ENCODE measurements at regions not wholly inside any gene's neighbourhood (a gene's known extent, or its start where the extent isn't known, plus 50 kb on each side); places are given as distances from the start of the nearest gene placed in this dataset.

DNA sequence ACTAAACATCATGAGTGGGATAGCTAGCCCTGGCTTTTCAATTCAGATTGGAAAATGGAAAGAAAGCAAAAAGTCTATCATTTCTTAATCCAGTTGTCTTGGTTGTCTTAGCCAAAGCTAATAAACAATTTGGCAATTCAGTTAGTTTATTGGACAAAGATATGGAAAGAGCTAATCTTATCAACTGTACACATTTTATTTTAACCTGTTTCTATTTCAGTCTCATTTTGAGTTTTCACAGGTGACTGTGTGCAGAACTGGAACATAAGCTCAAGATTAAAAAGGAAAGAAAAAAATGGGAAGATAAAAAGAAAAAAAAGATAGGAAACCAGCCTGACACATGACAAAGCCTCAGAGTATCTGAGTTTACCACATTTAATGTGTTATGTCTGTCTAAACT is 642.6 kb downstream of the SQOR start:
- TF ChIP-seq CTCF (IDR thresholded peaks at IDR 0.05), result no peak
- no peak overlapping the region for H3K4me2 ChIP-seq (replicated peaks; ENCODE audit: low read depth, low read length, poor library complexity, severe bottlenecking)
- no peak overlapping the region for H3K9ac ChIP-seq (ENCODE audit: low read length)
- no peaks in the 10 kb centered on the region for H4K20me1 ChIP-seq (ENCODE audit: control insufficient read depth, insufficient read depth, low read length, poor library complexity, severe bottlenecking)
- Mint-ChIP-seq H3K9me3 (ENCODE audit: insufficient read depth) (peaks cover 2% of the 10 kb centered on the region), H3K4me1 (no peaks in the 10 kb centered on the region), H3K27ac (no peak overlapping the region), H3K27me3 (no peaks in the 10 kb centered on the region), H3K4me3 (no peak overlapping the region)
- H3K27ac ChIP-seq (ENCODE audit: low read length in 2 of 2), result no peak overlapping the region
- ChIA-PET POLR2A (no interaction called here), CTCF (no interaction called here)
- DNase-seq (no peak), ATAC-seq (ENCODE audit: low read depth) (no peak)
- H3K36me3 ChIP-seq (replicated peaks in 1 of 2; ENCODE audit: control extremely low read depth in 1 of 2, control insufficient read depth in 1 of 2, extremely low read depth in 1 of 2, insufficient read depth in 2 of 2, low read length in 1 of 2), result no peaks in the 10 kb centered on the region
- H3K79me2 ChIP-seq (ENCODE audit: control insufficient read depth, insufficient read depth, low read length), result no peaks in the 10 kb centered on the region
- no peak overlapping the region for H3K4me3 ChIP-seq (ENCODE audit: control extremely low read depth in 1 of 5, extremely low read depth in 1 of 5, insufficient read depth in 1 of 5, low read depth in 2 of 5, low read length in 4 of 5)
- H3K9me3 ChIP-seq (ENCODE audit: control extremely low read depth in 1 of 3, control insufficient read depth in 2 of 3, insufficient read depth in 1 of 3, low read length in 2 of 3), result no peaks in the 10 kb centered on the region
- H3K27me3 ChIP-seq (replicated peaks in 1 of 4; ENCODE audit: control extremely low read depth in 1 of 4, control insufficient read depth in 3 of 4, insufficient read depth in 4 of 4, low read length in 3 of 4), result no peaks in the 10 kb centered on the region
- no peaks in the 10 kb centered on the region for H3K4me1 ChIP-seq (ENCODE audit: control insufficient read depth in 2 of 2, insufficient read depth in 2 of 2, low read length in 2 of 2)
- no peak overlapping the region for H2AFZ ChIP-seq (ENCODE audit: insufficient read depth, low read depth, low read length, poor library complexity, severe bottlenecking)
- intact Hi-C loops (cut with micrococcal nuclease), result no loop called here

GRCh38 chr15:46278062-46278461 is 643.2 kb downstream of the SQOR start:
- H3K4me2 ChIP-seq (replicated peaks; ENCODE audit: low read depth, low read length, poor library complexity, severe bottlenecking), result no peak overlapping the region
- H3K27me3 ChIP-seq (replicated peaks in 1 of 4; ENCODE audit: control extremely low read depth in 1 of 4, control insufficient read depth in 3 of 4, insufficient read depth in 4 of 4, low read length in 3 of 4), result no peaks in the 10 kb centered on the region
- H3K4me1 ChIP-seq (ENCODE audit: control insufficient read depth in 2 of 2, insufficient read depth in 2 of 2, low read length in 2 of 2), result no peaks in the 10 kb centered on the region
- ChIA-PET POLR2A (no interaction called here), CTCF (no interaction called here)
- H3K9me3 ChIP-seq (ENCODE audit: control extremely low read depth in 1 of 3, control insufficient read depth in 2 of 3, insufficient read depth in 1 of 3, low read length in 2 of 3), result no peaks in the 10 kb centered on the region
- ATAC-seq (ENCODE audit: low read depth) (no peak), DNase-seq (no peak)
- H4K20me1 ChIP-seq (ENCODE audit: control insufficient read depth, insufficient read depth, low read length, poor library complexity, severe bottlenecking), result no peaks in the 10 kb centered on the region
- no peaks in the 10 kb centered on the region for H3K36me3 ChIP-seq (replicated peaks in 1 of 2; ENCODE audit: control extremely low read depth in 1 of 2, control insufficient read depth in 1 of 2, extremely low read depth in 1 of 2, insufficient read depth in 2 of 2, low read length in 1 of 2)
- WGBS (ENCODE audit: insufficient coverage), result 97% methylated on average over 4 of the region's 5 CpGs
- intact Hi-C loops (cut with micrococcal nuclease), result no loop called here
- Mint-ChIP-seq H3K27ac (no peak overlapping the region), H3K4me1 (no peaks in the 10 kb centered on the region), H3K9me3 (ENCODE audit: insufficient read depth) (no peaks in the 10 kb centered on the region), H3K4me3 (no peak overlapping the region), H3K27me3 (no peaks in the 10 kb centered on the region)
- no peak overlapping the region for H3K9ac ChIP-seq (ENCODE audit: low read length)
- no peaks in the 10 kb centered on the region for H3K79me2 ChIP-seq (ENCODE audit: control insufficient read depth, insufficient read depth, low read length)
- TF ChIP-seq EZH2 (IDR thresholded peaks at IDR 0.05; ENCODE audit: borderline replicate concordance, insufficient read depth, low read depth, low read length, poor library complexity, severe bottlenecking) (no peak), CTCF (IDR thresholded peaks at IDR 0.05) (no peak)
- no peak overlapping the region for H3K27ac ChIP-seq (ENCODE audit: low read length in 2 of 2)
- no peak overlapping the region for H3K4me3 ChIP-seq (ENCODE audit: control extremely low read depth in 1 of 5, extremely low read depth in 1 of 5, insufficient read depth in 1 of 5, low read depth in 2 of 5, low read length in 4 of 5)
- H2AFZ ChIP-seq (ENCODE audit: insufficient read depth, low read depth, low read length, poor library complexity, severe bottlenecking), result no peak overlapping the region

Data from B cell (primary cell).